ENCODE measurements at regions not wholly inside any gene's neighbourhood (a gene's known extent, or its start where the extent isn't known, plus 50 kb on each side); places are given as distances from the start of the nearest gene placed in this dataset.

DNA sequence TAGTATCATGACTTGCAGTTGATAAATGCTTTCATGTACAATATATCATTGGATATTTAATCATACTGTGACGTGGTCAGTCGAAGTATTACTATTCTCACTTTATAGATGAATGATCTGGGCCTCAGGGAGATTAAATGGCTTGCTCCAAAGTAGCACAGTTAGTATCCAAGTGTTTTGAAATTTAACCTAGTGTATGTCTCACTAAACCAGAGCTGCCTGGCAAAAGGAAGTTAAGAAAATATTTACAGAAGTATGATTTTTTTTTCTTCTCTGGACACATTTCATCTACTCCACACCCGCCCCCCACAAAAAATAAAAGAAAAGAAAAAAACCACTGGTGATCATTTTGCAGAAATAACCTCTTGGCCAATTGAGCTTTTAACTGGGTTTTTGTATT lies 71.9 kb upstream of the CXADR start:
- no peaks in the 10 kb centered on the region for H3K36me3 Mint-ChIP-seq (ENCODE audit: low read depth)
- H3K4me3 Mint-ChIP-seq, result no peak overlapping the region
- peaks cover 7% of the 10 kb centered on the region for H3K4me1 Mint-ChIP-seq (ENCODE audit: low read depth)
- H3K9me3 Mint-ChIP-seq, result no peaks in the 10 kb centered on the region
- intact Hi-C loops (cut with micrococcal nuclease), result no loop called here
- peaks cover 20% of the 10 kb centered on the region for H3K27me3 Mint-ChIP-seq
- no peak overlapping the region for H3K27ac Mint-ChIP-seq

GRCh38 chr21:17441370-17441769 lies 71.5 kb upstream of the CXADR start:
- no peak overlapping the region for H3K4me3 Mint-ChIP-seq
- no peak overlapping the region for H3K27ac Mint-ChIP-seq
- intact Hi-C loops (cut with micrococcal nuclease), result no loop called here
- peaks cover 7% of the 10 kb centered on the region for H3K4me1 Mint-ChIP-seq (ENCODE audit: low read depth)
- no peaks in the 10 kb centered on the region for H3K36me3 Mint-ChIP-seq (ENCODE audit: low read depth)
- no peaks in the 10 kb centered on the region for H3K9me3 Mint-ChIP-seq
- H3K27me3 Mint-ChIP-seq, result peaks cover 18% of the 10 kb centered on the region

DNA sequence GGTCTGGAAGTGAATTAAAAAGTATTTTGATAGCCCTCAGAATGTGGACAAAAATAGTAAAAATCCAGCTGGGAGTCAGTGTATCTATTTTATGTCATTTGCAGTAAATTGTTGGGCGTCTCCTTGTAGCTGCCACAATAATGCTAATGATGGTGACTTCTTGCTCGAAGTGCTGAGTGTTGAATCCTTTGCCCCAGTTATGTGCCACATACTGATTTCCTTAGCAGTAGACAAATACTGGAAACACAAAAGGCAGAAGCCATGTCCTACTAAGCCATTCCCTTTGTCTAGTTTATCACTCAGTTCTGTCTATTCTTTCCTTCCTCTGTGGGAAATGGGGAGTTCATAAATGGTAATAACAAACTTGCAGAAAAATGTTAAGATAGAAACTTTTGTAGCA lies 70.7 kb upstream of the CXADR start:
- intact Hi-C loops (cut with micrococcal nuclease), result no loop called here
- H3K9me3 Mint-ChIP-seq, result no peaks in the 10 kb centered on the region
- H3K27me3 Mint-ChIP-seq, result peaks cover 19% of the 10 kb centered on the region
- no peaks in the 10 kb centered on the region for H3K36me3 Mint-ChIP-seq (ENCODE audit: low read depth)
- H3K27ac Mint-ChIP-seq, result no peak overlapping the region
- H3K4me3 Mint-ChIP-seq, result no peak overlapping the region
- H3K4me1 Mint-ChIP-seq (ENCODE audit: low read depth), result peaks cover 7% of the 10 kb centered on the region

- intact Hi-C loops (cut with micrococcal nuclease), result no loop called here
- Mint-ChIP-seq H3K4me1 (ENCODE audit: low read depth) (peaks cover under 1% of the 10 kb centered on the region), H3K4me3 (no peak overlapping the region), H3K36me3 (ENCODE audit: low read depth) (no peaks in the 10 kb centered on the region), H3K27ac (no peak overlapping the region), H3K27me3 (peaks cover 7% of the 10 kb centered on the region), H3K9me3 (no peaks in the 10 kb centered on the region)
Measured at GRCh38 chr21:17444828-17445227, 68.0 kb upstream of the CXADR start.

DNA sequence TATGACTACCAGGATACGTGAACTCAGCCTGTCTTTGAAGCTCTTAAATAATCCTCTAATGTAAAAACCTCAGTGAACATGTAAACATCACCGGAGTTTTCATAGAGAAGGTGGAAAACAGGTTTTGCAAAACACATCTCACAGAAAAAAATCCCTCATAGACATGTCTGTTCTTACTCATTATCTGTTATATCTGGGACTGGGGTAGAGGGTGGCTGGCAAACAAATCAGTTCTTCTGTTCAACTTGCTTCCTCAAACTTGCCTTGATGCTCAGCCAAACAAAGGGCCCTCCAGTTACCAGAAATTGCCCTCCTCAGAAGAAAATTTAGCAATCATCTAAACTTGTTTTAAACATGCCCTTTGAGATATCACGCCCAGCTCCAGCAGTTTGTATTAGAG lies 66.1 kb upstream of the CXADR start:
- H3K4me3 Mint-ChIP-seq, result no peak overlapping the region
- H3K36me3 Mint-ChIP-seq (ENCODE audit: low read depth), result no peaks in the 10 kb centered on the region
- no peaks in the 10 kb centered on the region for H3K9me3 Mint-ChIP-seq
- no peak overlapping the region for H3K27ac Mint-ChIP-seq
- H3K4me1 Mint-ChIP-seq (ENCODE audit: low read depth), result peaks cover 12% of the 10 kb centered on the region
- H3K27me3 Mint-ChIP-seq, result peaks cover 5% of the 10 kb centered on the region
- intact Hi-C loops (cut with micrococcal nuclease), result no loop called here

GRCh38 chr21:17449701-17450100 lies 63.1 kb upstream of the CXADR start:
- Mint-ChIP-seq H3K4me3 (no peak overlapping the region), H3K27me3 (peaks cover 17% of the 10 kb centered on the region), H3K9me3 (no peaks in the 10 kb centered on the region), H3K27ac (no peak overlapping the region), H3K36me3 (ENCODE audit: low read depth) (no peaks in the 10 kb centered on the region), H3K4me1 (ENCODE audit: low read depth) (peaks cover 15% of the 10 kb centered on the region)
- intact Hi-C loops (cut with micrococcal nuclease), result no loop called here

- Mint-ChIP-seq H3K36me3 (ENCODE audit: low read depth) (no peaks in the 10 kb centered on the region), H3K27ac (no peak overlapping the region), H3K4me1 (ENCODE audit: low read depth) (peaks cover 17% of the 10 kb centered on the region), H3K9me3 (no peaks in the 10 kb centered on the region), H3K27me3 (peaks cover 27% of the 10 kb centered on the region), H3K4me3 (no peak overlapping the region)
- intact Hi-C loops (cut with micrococcal nuclease), result no loop called here
Measured at GRCh38 chr21:17451364-17451891, 61.4 kb upstream of the CXADR start.

- H3K9me3 Mint-ChIP-seq, result no peaks in the 10 kb centered on the region
- no peak overlapping the region for H3K27ac Mint-ChIP-seq
- peaks cover 34% of the 10 kb centered on the region for H3K27me3 Mint-ChIP-seq
- no peak overlapping the region for H3K4me3 Mint-ChIP-seq
- peaks cover 17% of the 10 kb centered on the region for H3K4me1 Mint-ChIP-seq (ENCODE audit: low read depth)
- intact Hi-C loops (cut with micrococcal nuclease), result no loop called here
- no peaks in the 10 kb centered on the region for H3K36me3 Mint-ChIP-seq (ENCODE audit: low read depth)
Measured at GRCh38 chr21:17454315-17455027, 58.4 kb upstream of the CXADR start.

DNA sequence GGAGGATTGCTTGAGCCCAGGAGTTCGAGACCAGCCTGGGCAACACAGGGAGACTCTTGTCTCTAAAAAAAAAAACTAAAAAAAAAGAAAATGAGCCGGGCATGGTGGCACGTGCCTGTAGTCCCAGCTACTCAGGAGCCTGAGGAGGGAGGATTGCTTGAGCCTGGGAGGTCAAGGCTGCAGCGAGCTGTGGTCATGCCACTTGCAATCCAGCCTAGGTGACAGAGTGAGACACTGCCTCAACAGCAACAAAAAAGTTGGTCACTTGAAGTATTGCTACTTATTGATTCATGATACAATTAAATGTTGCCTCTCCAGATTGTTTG lies 57.9 kb upstream of the CXADR start:
- peaks cover 35% of the 10 kb centered on the region for H3K27me3 Mint-ChIP-seq
- no peaks in the 10 kb centered on the region for H3K36me3 Mint-ChIP-seq (ENCODE audit: low read depth)
- no peak overlapping the region for H3K4me3 Mint-ChIP-seq
- no peak overlapping the region for H3K27ac Mint-ChIP-seq
- intact Hi-C loops (cut with micrococcal nuclease), result no loop called here
- peaks cover 15% of the 10 kb centered on the region for H3K4me1 Mint-ChIP-seq (ENCODE audit: low read depth)
- no peaks in the 10 kb centered on the region for H3K9me3 Mint-ChIP-seq

GRCh38 chr21:17455451-17455850 lies 57.4 kb upstream of the CXADR start:
- H3K27me3 Mint-ChIP-seq, result peaks cover 35% of the 10 kb centered on the region
- no peaks in the 10 kb centered on the region for H3K9me3 Mint-ChIP-seq
- no peaks in the 10 kb centered on the region for H3K36me3 Mint-ChIP-seq (ENCODE audit: low read depth)
- H3K4me3 Mint-ChIP-seq, result no peak overlapping the region
- H3K4me1 Mint-ChIP-seq (ENCODE audit: low read depth), result peaks cover 13% of the 10 kb centered on the region
- intact Hi-C loops (cut with micrococcal nuclease), result no loop called here
- no peak overlapping the region for H3K27ac Mint-ChIP-seq

DNA sequence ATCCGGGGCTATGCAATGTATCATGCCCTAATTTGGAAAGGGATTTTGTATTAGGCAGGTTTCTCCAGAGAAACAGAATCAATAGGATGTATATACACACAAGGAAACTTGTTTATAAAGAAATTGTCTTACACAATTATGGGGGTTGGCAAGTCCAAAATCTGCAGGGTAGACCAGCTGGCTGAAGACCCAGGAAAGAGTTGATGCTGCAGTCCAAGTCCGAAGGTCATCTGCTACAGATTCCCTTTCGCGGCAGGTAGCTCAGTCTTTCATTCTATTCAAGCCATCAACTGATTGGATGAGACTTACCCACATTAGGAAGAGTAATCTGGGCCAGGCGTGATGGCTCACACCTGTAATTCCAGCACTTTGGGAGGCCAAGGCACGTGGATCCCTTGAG lies 54.6 kb upstream of the CXADR start:
- H3K9me3 Mint-ChIP-seq, result no peaks in the 10 kb centered on the region
- H3K4me3 Mint-ChIP-seq, result no peak overlapping the region
- no peaks in the 10 kb centered on the region for H3K36me3 Mint-ChIP-seq (ENCODE audit: low read depth)
- H3K27ac Mint-ChIP-seq, result no peak overlapping the region
- intact Hi-C loops (cut with micrococcal nuclease), result no loop called here
- peaks cover 41% of the 10 kb centered on the region for H3K27me3 Mint-ChIP-seq
- H3K4me1 Mint-ChIP-seq (ENCODE audit: low read depth), result peaks cover 5% of the 10 kb centered on the region

GRCh38 chr21:17460094-17460493 lies 52.7 kb upstream of the CXADR start:
- Mint-ChIP-seq H3K4me3 (no peak overlapping the region), H3K36me3 (ENCODE audit: low read depth) (no peaks in the 10 kb centered on the region), H3K9me3 (no peaks in the 10 kb centered on the region), H3K27ac (no peak overlapping the region), H3K27me3 (peaks cover 27% of the 10 kb centered on the region), H3K4me1 (ENCODE audit: low read depth) (no peaks in the 10 kb centered on the region)
- intact Hi-C loops (cut with micrococcal nuclease), result no loop called here

DNA sequence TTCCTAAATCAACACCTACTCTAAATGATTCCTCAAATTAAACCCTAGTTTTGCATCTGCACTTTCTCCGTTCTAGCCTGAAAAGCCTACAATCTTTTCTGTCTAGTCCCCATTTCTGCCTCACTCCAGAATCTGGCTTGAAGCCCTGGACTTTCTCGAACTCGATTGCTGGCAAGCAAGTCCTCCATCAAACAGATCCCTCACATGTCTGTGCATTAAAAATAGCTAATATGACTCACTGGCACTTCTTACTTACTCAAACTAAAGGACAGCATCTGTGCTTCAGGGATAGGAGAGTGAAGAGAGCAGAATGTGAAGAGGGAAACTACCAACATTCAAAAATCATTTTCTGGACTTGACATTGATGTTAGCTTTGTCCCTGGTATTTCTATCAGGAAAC lies 51.8 kb upstream of the CXADR start:
- Mint-ChIP-seq H3K27ac (no peak overlapping the region), H3K9me3 (no peaks in the 10 kb centered on the region), H3K4me1 (ENCODE audit: low read depth) (peaks cover 1% of the 10 kb centered on the region), H3K36me3 (ENCODE audit: low read depth) (no peaks in the 10 kb centered on the region), H3K27me3 (peaks cover 21% of the 10 kb centered on the region), H3K4me3 (no peak overlapping the region)
- intact Hi-C loops (cut with micrococcal nuclease), result no loop called here

- Mint-ChIP-seq H3K36me3 (ENCODE audit: low read depth) (no peaks in the 10 kb centered on the region), H3K27me3 (peaks cover 20% of the 10 kb centered on the region), H3K27ac (no peak overlapping the region), H3K9me3 (no peaks in the 10 kb centered on the region), H3K4me3 (no peak overlapping the region), H3K4me1 (ENCODE audit: low read depth) (peaks cover 5% of the 10 kb centered on the region)
- intact Hi-C loops (cut with micrococcal nuclease), result no loop called here
Measured at GRCh38 chr21:17461582-17461981, 51.3 kb upstream of the CXADR start.

DNA sequence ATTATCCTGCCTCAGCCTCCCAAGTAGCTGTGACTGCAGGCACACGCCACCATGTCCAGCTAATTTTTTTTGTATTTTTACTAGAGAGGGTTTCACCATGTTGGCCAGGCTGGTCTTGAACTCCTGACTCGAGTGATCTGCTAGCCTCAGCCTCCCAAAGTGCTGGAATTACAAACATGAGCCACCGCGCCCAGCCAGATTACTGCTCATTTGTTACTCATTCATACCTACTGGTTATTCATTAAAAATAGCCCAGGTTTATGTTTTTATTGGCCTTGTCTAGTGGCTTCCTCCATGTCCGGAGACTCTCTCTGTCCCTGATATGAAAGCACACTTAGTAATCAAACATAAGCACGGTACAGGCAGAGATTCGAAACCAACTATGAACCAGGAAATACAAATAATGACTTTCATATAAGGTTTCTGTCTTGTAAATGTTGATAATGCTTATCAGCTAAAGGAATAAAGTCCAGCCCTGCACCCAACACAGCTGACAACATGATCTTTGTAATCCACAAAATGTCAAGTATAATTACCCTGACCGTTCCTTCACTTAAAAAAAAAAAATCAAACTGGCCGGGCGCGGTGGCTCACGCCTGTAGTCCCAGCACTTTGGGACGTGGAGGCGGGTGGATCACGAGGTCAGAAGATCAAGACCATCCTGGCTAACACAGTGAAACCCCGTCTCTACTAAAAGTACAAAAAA lies 50.4 kb upstream of the CXADR start:
- intact Hi-C loops (cut with micrococcal nuclease), result no loop called here
- no peaks in the 10 kb centered on the region for H3K9me3 Mint-ChIP-seq
- H3K36me3 Mint-ChIP-seq (ENCODE audit: low read depth), result no peaks in the 10 kb centered on the region
- H3K4me3 Mint-ChIP-seq, result no peak overlapping the region
- H3K27ac Mint-ChIP-seq, result no peak overlapping the region
- peaks cover 5% of the 10 kb centered on the region for H3K4me1 Mint-ChIP-seq (ENCODE audit: low read depth)
- H3K27me3 Mint-ChIP-seq, result peaks cover 20% of the 10 kb centered on the region

Data from dendritic cell treated with granulocyte-macrophage colony-stimulating factor and Interleukin-4, amounts not matched to agents 40 ng/mL and 50 ng/mL, for 4 days (primary cell).